PFSK-1 (cell line): ENCODE measurements at regions not wholly inside any gene's neighbourhood (a gene's known extent, or its start where the extent isn't known, plus 50 kb on each side); places are given as distances from the start of the nearest gene placed in this dataset.

Source experiments
- FOXP2 ChIP-seq: optimal IDR thresholded peaks from 2 replicates; pipeline ENCODE3; 2011; ENCODE audit warnings: borderline replicate concordance, control low read depth, inconsistent platforms; ENCODE audit not compliant: insufficient read depth; ENCODE audit errors: extremely low read length, extremely low read depth
- POLR2AphosphoS5 ChIP-seq: IDR thresholded peaks from 2 replicates; pipeline ENCODE4 v1.6.1; 2012; ENCODE audit warnings: low read depth, mild to moderate bottlenecking, control low read depth, low read length, moderate library complexity
- SIN3A ChIP-seq: IDR thresholded peaks from 2 replicates; pipeline ENCODE4 v1.6.1; 2012; ENCODE audit warnings: mild to moderate bottlenecking, low read length, moderate library complexity, borderline replicate concordance; ENCODE audit not compliant: insufficient read depth
- TAF1 ChIP-seq: IDR thresholded peaks from 2 replicates; pipeline ENCODE4 v1.6.1; 2012; ENCODE audit warnings: low read length, control low read depth, borderline replicate concordance; ENCODE audit not compliant: insufficient read depth
- TF ChIP-seq, protein P1 (sequence below), 2 experiments: IDR thresholded peaks; 2 replicates each; pipeline versions ENCODE4 v1.6.1 to v1.8.0; 2011 to 2012; ENCODE audit warnings: low read depth in 2 of 2, low read length in 2 of 2, control low read depth in 1 of 2, inconsistent platforms in 1 of 2, mild to moderate bottlenecking in 1 of 2, moderate library complexity in 1 of 2; ENCODE audit not compliant: insufficient read depth in 1 of 2

DNA sequence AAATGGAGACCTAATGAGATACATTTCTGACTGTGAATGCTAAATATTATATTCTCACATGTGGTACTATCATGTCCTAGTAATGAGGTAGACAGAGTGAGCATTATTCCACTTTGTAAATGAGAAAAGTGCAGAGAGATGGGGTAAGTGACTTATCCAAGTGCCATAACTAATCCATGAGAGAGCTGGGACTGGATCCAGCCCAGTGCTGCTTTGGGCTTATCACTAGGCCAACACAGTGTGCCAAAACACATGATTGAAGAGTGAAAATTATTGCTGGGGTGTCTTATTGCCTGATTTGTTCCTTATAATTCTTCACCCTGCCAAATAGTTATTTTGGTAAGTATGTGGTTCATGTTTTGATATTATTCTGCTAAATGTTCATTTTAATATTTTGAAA is 442.2 kb upstream of the GRAMD2B start:
- TF ChIP-seq SIN3A (no peak), FOXP2 (no peak), TAF1 (no peak), POLR2AphosphoS5 (no peak)
- TF ChIP-seq, protein P1, sequence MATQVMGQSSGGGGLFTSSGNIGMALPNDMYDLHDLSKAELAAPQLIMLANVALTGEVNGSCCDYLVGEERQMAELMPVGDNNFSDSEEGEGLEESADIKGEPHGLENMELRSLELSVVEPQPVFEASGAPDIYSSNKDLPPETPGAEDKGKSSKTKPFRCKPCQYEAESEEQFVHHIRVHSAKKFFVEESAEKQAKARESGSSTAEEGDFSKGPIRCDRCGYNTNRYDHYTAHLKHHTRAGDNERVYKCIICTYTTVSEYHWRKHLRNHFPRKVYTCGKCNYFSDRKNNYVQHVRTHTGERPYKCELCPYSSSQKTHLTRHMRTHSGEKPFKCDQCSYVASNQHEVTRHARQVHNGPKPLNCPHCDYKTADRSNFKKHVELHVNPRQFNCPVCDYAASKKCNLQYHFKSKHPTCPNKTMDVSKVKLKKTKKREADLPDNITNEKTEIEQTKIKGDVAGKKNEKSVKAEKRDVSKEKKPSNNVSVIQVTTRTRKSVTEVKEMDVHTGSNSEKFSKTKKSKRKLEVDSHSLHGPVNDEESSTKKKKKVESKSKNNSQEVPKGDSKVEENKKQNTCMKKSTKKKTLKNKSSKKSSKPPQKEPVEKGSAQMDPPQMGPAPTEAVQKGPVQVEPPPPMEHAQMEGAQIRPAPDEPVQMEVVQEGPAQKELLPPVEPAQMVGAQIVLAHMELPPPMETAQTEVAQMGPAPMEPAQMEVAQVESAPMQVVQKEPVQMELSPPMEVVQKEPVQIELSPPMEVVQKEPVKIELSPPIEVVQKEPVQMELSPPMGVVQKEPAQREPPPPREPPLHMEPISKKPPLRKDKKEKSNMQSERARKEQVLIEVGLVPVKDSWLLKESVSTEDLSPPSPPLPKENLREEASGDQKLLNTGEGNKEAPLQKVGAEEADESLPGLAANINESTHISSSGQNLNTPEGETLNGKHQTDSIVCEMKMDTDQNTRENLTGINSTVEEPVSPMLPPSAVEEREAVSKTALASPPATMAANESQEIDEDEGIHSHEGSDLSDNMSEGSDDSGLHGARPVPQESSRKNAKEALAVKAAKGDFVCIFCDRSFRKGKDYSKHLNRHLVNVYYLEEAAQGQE (IDR thresholded peaks at IDR 0.05; ENCODE audit: insufficient read depth in 1 of 2, low read depth in 2 of 2, low read length in 2 of 2): no peak

DNA sequence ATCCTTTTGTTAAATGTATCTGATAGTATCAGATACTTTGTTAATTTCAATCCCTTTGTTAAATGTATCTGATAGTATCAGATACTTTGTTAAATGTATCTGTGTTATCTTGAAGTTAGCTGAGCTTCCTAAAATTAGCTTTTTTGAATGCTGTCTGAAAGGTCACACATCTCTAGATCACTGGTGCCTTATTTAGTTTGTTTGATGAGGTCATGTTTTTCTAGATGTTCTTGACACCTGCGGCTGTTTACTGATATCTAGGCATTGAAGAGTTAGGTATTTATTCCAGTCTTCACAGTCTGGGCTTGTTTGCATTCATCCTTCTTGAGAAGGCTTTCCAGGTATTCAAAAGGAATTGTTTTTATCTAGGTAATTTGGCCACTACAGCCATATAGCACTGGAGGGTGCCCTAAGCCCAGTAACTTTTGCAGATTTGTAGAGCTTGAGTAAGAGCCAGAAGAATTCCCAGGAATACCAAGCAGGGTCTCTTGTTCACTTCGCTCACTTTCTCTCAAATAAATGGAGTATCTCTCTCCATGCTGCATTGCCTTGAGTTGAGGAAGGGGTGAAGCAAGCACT is 435.4 kb upstream of the GRAMD2B start:
- TF ChIP-seq TAF1: no peak
- no peak for TF ChIP-seq POLR2AphosphoS5
- no peak for TF ChIP-seq FOXP2
- no peak for TF ChIP-seq SIN3A
- TF ChIP-seq, protein P1 (IDR thresholded peaks at IDR 0.05; ENCODE audit: insufficient read depth in 1 of 2, low read depth in 2 of 2, low read length in 2 of 2): no peak

DNA sequence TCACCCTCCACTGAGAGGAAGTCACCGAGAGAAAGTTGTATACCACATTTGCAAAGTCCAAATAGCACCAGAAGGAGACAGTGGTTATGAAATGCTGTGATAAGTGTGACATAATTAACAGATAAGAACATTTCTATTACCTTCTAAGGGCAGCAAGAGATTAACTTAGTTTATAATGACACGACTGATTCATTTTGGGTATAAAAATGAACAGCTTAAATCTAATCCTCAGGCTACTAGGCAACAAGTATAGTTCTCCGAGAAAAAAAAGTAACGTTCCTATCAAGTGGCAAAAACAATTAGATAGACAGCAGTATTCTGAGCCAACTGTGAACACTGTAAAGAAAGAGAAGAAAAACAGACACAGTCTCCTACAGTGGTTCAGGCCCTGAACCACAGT is 431.2 kb upstream of the GRAMD2B start:
- TF ChIP-seq, protein P1 (IDR thresholded peaks at IDR 0.05; ENCODE audit: insufficient read depth in 1 of 2, low read depth in 2 of 2, low read length in 2 of 2): no peak
- TF ChIP-seq FOXP2 (no peak), POLR2AphosphoS5 (no peak), TAF1 (no peak), SIN3A (no peak)

DNA sequence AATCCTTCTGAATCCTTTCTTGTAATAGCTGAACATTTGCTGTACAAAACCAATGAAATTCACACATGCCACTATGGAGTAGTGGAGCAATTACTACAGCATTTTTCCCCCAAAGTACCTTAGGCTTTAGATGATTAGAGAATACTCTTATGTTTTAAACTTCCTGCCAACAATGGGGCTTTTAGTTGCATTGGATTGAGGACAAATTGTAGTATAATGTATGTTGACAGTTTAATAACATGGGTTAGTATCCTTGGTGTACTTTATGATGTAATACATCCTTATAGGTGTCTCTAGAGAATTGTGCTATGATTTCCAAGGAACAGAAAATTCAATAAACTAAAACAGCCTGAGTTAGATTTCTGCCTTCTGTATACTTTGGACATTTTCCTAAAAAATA is 422.7 kb upstream of the GRAMD2B start:
- TF ChIP-seq, protein P1 (IDR thresholded peaks at IDR 0.05; ENCODE audit: insufficient read depth in 1 of 2, low read depth in 2 of 2, low read length in 2 of 2): no peak
- TF ChIP-seq TAF1: no peak
- TF ChIP-seq SIN3A: no peak
- no peak for TF ChIP-seq POLR2AphosphoS5
- no peak for TF ChIP-seq FOXP2
